PC-3 (cell line): ENCODE measurements at regions not wholly inside any gene's neighbourhood (a gene's known extent, or its start where the extent isn't known, plus 50 kb on each side); places are given as distances from the start of the nearest gene placed in this dataset.

Experiments used
- EZH2 ChIP-seq: fragments of 300-600 bp; sonication (generic); IDR thresholded peaks from one replicate; pipeline ENCODE4 v1.6.1; 2017; ENCODE audit warnings: antibody characterized with exemption, mild to moderate bottlenecking, low read length; ENCODE audit not compliant: unreplicated experiment
- EZH2phosphoT487 ChIP-seq: fragments of 300-600 bp; sonication (generic); IDR thresholded peaks from 2 replicates; pipeline ENCODE4 v1.6.1; 2018; ENCODE audit warnings: mild to moderate bottlenecking, antibody characterized with exemption, low read length, borderline replicate concordance
- TF ChIP-seq, protein P1 (sequence below): fragments of 300-600 bp; sonication (generic); conservative IDR thresholded peaks from 2 replicates; pipeline ENCODE4 v1.5.1; 2017; ENCODE audit warnings: antibody characterized with exemption, low read depth, mild to moderate bottlenecking, low read length

DNA sequence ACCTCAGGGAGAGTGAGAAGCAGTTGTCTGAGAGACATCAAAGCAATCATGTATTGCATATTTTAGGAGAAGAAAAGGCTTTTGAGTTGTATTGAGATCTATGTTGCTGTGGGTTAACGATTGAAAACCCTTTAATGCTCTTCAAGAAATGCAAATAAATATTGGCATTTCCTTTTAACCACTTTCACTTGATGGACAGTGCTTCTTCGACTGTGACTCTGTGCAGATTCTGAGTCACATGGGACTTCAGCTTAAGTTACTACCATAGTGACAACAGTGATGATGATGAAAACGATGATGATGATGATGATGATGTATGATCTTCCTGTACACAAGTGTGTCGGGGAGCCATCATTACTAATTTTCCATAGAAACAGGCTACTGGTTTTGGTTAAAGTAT, 181.8 kb downstream of the AKAIN1 start:
- TF ChIP-seq, protein P1, sequence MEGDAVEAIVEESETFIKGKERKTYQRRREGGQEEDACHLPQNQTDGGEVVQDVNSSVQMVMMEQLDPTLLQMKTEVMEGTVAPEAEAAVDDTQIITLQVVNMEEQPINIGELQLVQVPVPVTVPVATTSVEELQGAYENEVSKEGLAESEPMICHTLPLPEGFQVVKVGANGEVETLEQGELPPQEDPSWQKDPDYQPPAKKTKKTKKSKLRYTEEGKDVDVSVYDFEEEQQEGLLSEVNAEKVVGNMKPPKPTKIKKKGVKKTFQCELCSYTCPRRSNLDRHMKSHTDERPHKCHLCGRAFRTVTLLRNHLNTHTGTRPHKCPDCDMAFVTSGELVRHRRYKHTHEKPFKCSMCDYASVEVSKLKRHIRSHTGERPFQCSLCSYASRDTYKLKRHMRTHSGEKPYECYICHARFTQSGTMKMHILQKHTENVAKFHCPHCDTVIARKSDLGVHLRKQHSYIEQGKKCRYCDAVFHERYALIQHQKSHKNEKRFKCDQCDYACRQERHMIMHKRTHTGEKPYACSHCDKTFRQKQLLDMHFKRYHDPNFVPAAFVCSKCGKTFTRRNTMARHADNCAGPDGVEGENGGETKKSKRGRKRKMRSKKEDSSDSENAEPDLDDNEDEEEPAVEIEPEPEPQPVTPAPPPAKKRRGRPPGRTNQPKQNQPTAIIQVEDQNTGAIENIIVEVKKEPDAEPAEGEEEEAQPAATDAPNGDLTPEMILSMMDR, result no peak
- TF ChIP-seq EZH2 (no peak), EZH2phosphoT487 (no peak)
